ENCODE measurements at regions not wholly inside any gene's neighbourhood (a gene's known extent, or its start where the extent isn't known, plus 50 kb on each side); places are given as distances from the start of the nearest gene placed in this dataset.

GRCh38 chr21:25491267-25491666 is 116.0 kb downstream of the MRPL39 start:
- TF ChIP-seq, protein P1, sequence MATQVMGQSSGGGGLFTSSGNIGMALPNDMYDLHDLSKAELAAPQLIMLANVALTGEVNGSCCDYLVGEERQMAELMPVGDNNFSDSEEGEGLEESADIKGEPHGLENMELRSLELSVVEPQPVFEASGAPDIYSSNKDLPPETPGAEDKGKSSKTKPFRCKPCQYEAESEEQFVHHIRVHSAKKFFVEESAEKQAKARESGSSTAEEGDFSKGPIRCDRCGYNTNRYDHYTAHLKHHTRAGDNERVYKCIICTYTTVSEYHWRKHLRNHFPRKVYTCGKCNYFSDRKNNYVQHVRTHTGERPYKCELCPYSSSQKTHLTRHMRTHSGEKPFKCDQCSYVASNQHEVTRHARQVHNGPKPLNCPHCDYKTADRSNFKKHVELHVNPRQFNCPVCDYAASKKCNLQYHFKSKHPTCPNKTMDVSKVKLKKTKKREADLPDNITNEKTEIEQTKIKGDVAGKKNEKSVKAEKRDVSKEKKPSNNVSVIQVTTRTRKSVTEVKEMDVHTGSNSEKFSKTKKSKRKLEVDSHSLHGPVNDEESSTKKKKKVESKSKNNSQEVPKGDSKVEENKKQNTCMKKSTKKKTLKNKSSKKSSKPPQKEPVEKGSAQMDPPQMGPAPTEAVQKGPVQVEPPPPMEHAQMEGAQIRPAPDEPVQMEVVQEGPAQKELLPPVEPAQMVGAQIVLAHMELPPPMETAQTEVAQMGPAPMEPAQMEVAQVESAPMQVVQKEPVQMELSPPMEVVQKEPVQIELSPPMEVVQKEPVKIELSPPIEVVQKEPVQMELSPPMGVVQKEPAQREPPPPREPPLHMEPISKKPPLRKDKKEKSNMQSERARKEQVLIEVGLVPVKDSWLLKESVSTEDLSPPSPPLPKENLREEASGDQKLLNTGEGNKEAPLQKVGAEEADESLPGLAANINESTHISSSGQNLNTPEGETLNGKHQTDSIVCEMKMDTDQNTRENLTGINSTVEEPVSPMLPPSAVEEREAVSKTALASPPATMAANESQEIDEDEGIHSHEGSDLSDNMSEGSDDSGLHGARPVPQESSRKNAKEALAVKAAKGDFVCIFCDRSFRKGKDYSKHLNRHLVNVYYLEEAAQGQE (IDR thresholded peaks at IDR 0.05; ENCODE audit: borderline replicate concordance), result no peak
- TF ChIP-seq, protein P2, sequence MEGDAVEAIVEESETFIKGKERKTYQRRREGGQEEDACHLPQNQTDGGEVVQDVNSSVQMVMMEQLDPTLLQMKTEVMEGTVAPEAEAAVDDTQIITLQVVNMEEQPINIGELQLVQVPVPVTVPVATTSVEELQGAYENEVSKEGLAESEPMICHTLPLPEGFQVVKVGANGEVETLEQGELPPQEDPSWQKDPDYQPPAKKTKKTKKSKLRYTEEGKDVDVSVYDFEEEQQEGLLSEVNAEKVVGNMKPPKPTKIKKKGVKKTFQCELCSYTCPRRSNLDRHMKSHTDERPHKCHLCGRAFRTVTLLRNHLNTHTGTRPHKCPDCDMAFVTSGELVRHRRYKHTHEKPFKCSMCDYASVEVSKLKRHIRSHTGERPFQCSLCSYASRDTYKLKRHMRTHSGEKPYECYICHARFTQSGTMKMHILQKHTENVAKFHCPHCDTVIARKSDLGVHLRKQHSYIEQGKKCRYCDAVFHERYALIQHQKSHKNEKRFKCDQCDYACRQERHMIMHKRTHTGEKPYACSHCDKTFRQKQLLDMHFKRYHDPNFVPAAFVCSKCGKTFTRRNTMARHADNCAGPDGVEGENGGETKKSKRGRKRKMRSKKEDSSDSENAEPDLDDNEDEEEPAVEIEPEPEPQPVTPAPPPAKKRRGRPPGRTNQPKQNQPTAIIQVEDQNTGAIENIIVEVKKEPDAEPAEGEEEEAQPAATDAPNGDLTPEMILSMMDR (IDR thresholded peaks at IDR 0.05; ENCODE audit: poor library complexity, severe bottlenecking), result no peak
- TF ChIP-seq EP300 (conservative IDR thresholded peaks at IDR 0.05; ENCODE audit: poor library complexity, severe bottlenecking) (no peak), EZH2 (IDR thresholded peaks at IDR 0.05; ENCODE audit: borderline replicate concordance, insufficient read depth, low read length, poor library complexity, severe bottlenecking) (no peak), MXI1 (conservative IDR thresholded peaks at IDR 0.05; ENCODE audit: poor library complexity, severe bottlenecking) (no peak), TAF1 (IDR thresholded peaks at IDR 0.05; ENCODE audit: low read depth) (no peak)

All from neural cell (in vitro differentiated cells).